K562 (cell line): ENCODE measurements at regions not wholly inside any gene's neighbourhood (a gene's known extent, or its start where the extent isn't known, plus 50 kb on each side); places are given as distances from the start of the nearest gene placed in this dataset.

Experiments
- CAMTA2 ChIP-seq: fragments of 250-450 bp; sonication (Bioruptor Pico); conservative IDR thresholded peaks from 2 replicates; pipeline ENCODE4 v1.5.1; 2022
- EHMT2 ChIP-seq: fragments of 450-650 bp; IDR thresholded peaks from 2 replicates; pipeline ENCODE4 v1.6.1; 2018; ENCODE audit warnings: antibody characterized with exemption
- PBX2 ChIP-seq, 2 experiments: IDR thresholded peaks in 1 of 2; conservative IDR thresholded peaks in 1 of 2; 2 replicates each; pipeline ENCODE4 v1.6.1; 2016; ENCODE audit warnings: low read depth in 2 of 2, mild to moderate bottlenecking in 1 of 2, missing compliant biosample characterization in 1 of 2, missing genetic modification characterization in 1 of 2, moderate library complexity in 1 of 2
- SNAPC5 ChIP-seq: fragments of 250-450 bp; sonication (Bioruptor Pico); IDR thresholded peaks from 2 replicates; pipeline ENCODE4 v1.8.0; 2021; ENCODE audit warnings: moderate library complexity, mild to moderate bottlenecking, inconsistent platforms
- TAF15 ChIP-seq: fragments of 200-400 bp; formaldehyde crosslinking; IDR thresholded peaks from 2 replicates; pipeline ENCODE4 v1.6.1; 2017; ENCODE audit warnings: mild to moderate bottlenecking, low read depth, low read length, moderate library complexity
- U2AF1 ChIP-seq: fragments of 200-400 bp; formaldehyde crosslinking; optimal IDR thresholded peaks from 2 replicates; pipeline ENCODE3; 2017; ENCODE audit warnings: mild to moderate bottlenecking, low read depth, low read length, moderate library complexity
- ZNF668 ChIP-seq: fragments of 250-450 bp; sonication (Bioruptor Pico); IDR thresholded peaks from 2 replicates; pipeline ENCODE4 v1.8.0; 2022; ENCODE audit warnings: mild to moderate bottlenecking, inconsistent platforms

GRCh38 chr11:90330632-90331031 is 107.8 kb upstream of the CHORDC1 start:
- TF ChIP-seq CAMTA2 = no peak
- no peak for TF ChIP-seq ZNF668 (CRISPR knock-in tag)
- no peak for TF ChIP-seq EHMT2
- TF ChIP-seq U2AF1 = no peak
- TF ChIP-seq PBX2 (CRISPR knock-in tag; IDR thresholded peaks at IDR 0.05; ENCODE audit: low read depth) = no peak
- no peak for TF ChIP-seq PBX2 (tag; conservative IDR thresholded peaks at IDR 0.05; ENCODE audit: low read depth)
- no peak for TF ChIP-seq SNAPC5
- no peak for TF ChIP-seq TAF15
